WTC11 (cell line): ENCODE measurements at regions not wholly inside any gene's neighbourhood (a gene's known extent, or its start where the extent isn't known, plus 50 kb on each side); places are given as distances from the start of the nearest gene placed in this dataset.

ENCODE experiments used
- ATF2 ChIP-seq: sonication (generic); formaldehyde crosslinking; IDR thresholded peaks from 2 replicates; pipeline ENCODE4 v1.8.1; 2022; ENCODE audit warnings: low read depth, missing genetic modification reagents, borderline replicate concordance
- CREM ChIP-seq: sonication (generic); formaldehyde crosslinking; IDR thresholded peaks from 2 replicates; pipeline ENCODE4 v1.8.1; 2022; ENCODE audit warnings: mild to moderate bottlenecking, missing genetic modification reagents, moderate library complexity
- CTCF ChIP-seq: fragments of 200-600 bp; IDR thresholded peaks from 2 replicates; pipeline ENCODE4 v1.8.0; 2022; ENCODE audit warnings: antibody characterized with exemption
- FOXP1 ChIP-seq: sonication (generic); formaldehyde crosslinking; IDR thresholded peaks from 2 replicates; pipeline ENCODE4 v1.8.0; 2022; ENCODE audit warnings: missing genetic modification reagents, mild to moderate bottlenecking, moderate library complexity, borderline replicate concordance
- JAZF1 ChIP-seq: fragments of 250-450 bp; sonication (Bioruptor Pico); IDR thresholded peaks from 2 replicates; pipeline ENCODE4 v1.9.0; 2021; ENCODE audit warnings: moderate library complexity, mild to moderate bottlenecking, inconsistent platforms
- TF ChIP-seq, protein P1 (sequence below): sonication (generic); formaldehyde crosslinking; conservative IDR thresholded peaks from 2 replicates; pipeline ENCODE4 v1.8.1; 2022; ENCODE audit warnings: mild to moderate bottlenecking, missing genetic modification reagents

- TF ChIP-seq CTCF (no peak), FOXP1 (CRISPR knock-in tag) (no peak), CREM (CRISPR knock-in tag) (no peak), JAZF1 (CRISPR knock-in tag) (no peak), ATF2 (CRISPR knock-in tag) (no peak)
- TF ChIP-seq, protein P1, sequence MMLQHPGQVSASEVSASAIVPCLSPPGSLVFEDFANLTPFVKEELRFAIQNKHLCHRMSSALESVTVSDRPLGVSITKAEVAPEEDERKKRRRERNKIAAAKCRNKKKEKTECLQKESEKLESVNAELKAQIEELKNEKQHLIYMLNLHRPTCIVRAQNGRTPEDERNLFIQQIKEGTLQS = no peak
These were observed 187.4 kb upstream of the AGR3 start for GRCh38 chr7:17069146-17069545.
